Pancreas (tissue), 10 donors: ENCODE measurements at regions not wholly inside any gene's neighbourhood (a gene's known extent, or its start where the extent isn't known, plus 50 kb on each side); places are given as distances from the start of the nearest gene placed in this dataset.
A peak's percentile ranks its signal among the peaks of the same experiment; 100 is the strongest.
"Not testable (repeated sequence)": the region's sequence is repeated elsewhere in the genome, so short reads cannot be mapped to it uniquely, and the experiment has no call there.

Source experiments
- ATAC-seq, 4 donors: fragments of 200-7000 bp; cut with Tn5 transposase; one replicate each; pipeline versions ENCODE4 v1.8.0 to v1.9.1; 2020; ENCODE audit warnings: mild to moderate bottlenecking in 4 of 4, moderate library complexity in 4 of 4
- DNase-seq, 6 donors: peaks; one replicate each; pipeline ENCODE4 v3.0.0-alpha.2; 2020
- FAIRE-seq: peaks from 2 replicates; lab custom pipeline; 2012; peaks lifted over from hg19 to GRCh38; lab: Jason Lieb, UNC
- H3K27ac ChIP-seq, 4 donors: fragments of 200-600 bp; sonication (generic); 1 replicate in 3 of 4; 2 replicates in 1 of 4; pipeline versions ENCODE4 v1.5.0 to v1.8.0; 2020
- H3K27me3 ChIP-seq, 4 donors: fragments of 200-600 bp; one replicate each; pipeline ENCODE4 v1.8.0; 2021
- H3K36me3 ChIP-seq, 3 donors: fragments of 200-600 bp; sonication (generic) in 1 of 3; one replicate each; pipeline versions ENCODE4 v1.5.0 to v1.8.0; 2020 to 2021
- H3K4me1 ChIP-seq, 3 donors: fragments of 200-600 bp; one replicate each; pipeline ENCODE4 v1.8.0; 2021
- H3K4me3 ChIP-seq, 4 donors: fragments of 200-600 bp; sonication (generic) in 2 of 4; one replicate each; pipeline versions ENCODE4 v1.5.0 to v1.8.0; 2020 to 2021
- H3K9me3 ChIP-seq, 4 donors: fragments of 200-600 bp; one replicate each; pipeline ENCODE4 v1.8.0; 2021
- WGBS, 2 donors: extraction: QIAGEN DNeasy Blood & Tissue Kit; methylation state at CpG; one replicate each; pipeline ENCODE4 v1.1.7; 2013; 5-methylcytosine and 5-hydroxymethylcytosine counted together
- intact Hi-C, 3 donors: fragments of 100-400 bp; cut with DNase I; formaldehyde crosslinking; loops; one replicate each; pipeline versions ENCODE4 v1.11.1 to v1.14.2; 2022
- TF ChIP-seq, protein P1 (sequence below), 4 donors: fragments of 200-600 bp; sonication (generic) in 3 of 4; IDR thresholded peaks; one replicate each; pipeline versions ENCODE4 v1.5.0 to v1.8.0; 2021; ENCODE audit warnings: antibody characterized with exemption in 4 of 4
- donor health status: healthy with polysubstance abuse.
- donor health status: DM: no; HTN: no; CAD: no; lungs with moderate emphysema.
- donor health status: DM: no; HTN: no; CAD: no.
- donor health status: control.
- donor health status: control.
- donor health status: Bipolar disorder and iron deficiency.
- donor health status: DM: yes; HTN: yes; CAD: no.
- donor health status: DM: no; HTN: no; CAD: no.
- donor health status: DM: no; HTN: no; CAD: no.
- donor health status: DM: yes; HTN: yes; CAD: no.

DNA sequence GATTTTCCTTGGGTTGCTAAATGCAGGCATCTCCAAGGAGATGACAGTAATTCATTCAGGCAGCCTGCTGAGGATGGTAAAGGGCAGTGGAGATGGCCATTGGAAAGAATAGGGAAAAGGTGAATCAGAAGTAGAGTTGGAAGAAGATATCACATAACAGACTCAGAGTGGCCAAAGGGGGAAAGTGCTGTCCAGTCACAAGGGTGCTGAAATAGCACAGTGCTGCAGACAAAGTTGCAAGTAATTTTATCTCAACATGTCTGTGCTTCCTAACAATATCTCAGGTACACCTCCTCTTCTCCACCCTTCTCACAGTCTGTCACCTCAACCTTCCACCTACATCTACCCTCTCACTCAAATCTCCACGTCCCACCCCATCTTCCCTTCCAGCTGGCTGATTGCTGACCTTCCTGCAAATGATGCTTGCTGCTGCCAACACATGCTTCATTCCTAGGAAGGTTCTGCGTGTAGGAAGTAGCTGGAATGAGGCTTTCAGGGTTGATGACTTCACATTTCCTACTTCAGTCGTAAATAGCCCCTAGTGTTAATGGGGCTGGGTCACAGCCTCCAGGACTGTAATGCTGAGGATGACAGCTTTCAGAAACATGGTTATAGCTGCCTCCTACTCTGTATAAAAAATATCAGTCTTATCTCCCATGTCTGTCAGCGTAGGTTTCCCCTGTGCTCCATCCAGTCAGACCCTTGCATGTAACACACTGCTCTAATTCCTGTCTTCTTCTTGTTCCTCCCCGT lies 123.9 kb downstream of the CTNND1 start:
- FAIRE-seq: no peak
- no peak for DNase-seq
- TF ChIP-seq, protein P1, sequence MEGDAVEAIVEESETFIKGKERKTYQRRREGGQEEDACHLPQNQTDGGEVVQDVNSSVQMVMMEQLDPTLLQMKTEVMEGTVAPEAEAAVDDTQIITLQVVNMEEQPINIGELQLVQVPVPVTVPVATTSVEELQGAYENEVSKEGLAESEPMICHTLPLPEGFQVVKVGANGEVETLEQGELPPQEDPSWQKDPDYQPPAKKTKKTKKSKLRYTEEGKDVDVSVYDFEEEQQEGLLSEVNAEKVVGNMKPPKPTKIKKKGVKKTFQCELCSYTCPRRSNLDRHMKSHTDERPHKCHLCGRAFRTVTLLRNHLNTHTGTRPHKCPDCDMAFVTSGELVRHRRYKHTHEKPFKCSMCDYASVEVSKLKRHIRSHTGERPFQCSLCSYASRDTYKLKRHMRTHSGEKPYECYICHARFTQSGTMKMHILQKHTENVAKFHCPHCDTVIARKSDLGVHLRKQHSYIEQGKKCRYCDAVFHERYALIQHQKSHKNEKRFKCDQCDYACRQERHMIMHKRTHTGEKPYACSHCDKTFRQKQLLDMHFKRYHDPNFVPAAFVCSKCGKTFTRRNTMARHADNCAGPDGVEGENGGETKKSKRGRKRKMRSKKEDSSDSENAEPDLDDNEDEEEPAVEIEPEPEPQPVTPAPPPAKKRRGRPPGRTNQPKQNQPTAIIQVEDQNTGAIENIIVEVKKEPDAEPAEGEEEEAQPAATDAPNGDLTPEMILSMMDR (IDR thresholded peaks at IDR 0.05): no peak
- Histone ChIP-seq H3K36me3 (no peaks in the 10 kb centered on the region), H3K4me3 (no peak overlapping the region), H3K9me3 (no peaks in the 10 kb centered on the region), H3K27me3 (no peaks in the 10 kb centered on the region), H3K4me1 (no peaks in the 10 kb centered on the region), H3K27ac (no peak overlapping the region)
- 47 to 58% methylated on average over 5 of the region's 5 CpGs for WGBS, 2 donors
- ATAC-seq: peak in 1 of 4 donors; percentile 31
- intact Hi-C loops: no loop called here

DNA sequence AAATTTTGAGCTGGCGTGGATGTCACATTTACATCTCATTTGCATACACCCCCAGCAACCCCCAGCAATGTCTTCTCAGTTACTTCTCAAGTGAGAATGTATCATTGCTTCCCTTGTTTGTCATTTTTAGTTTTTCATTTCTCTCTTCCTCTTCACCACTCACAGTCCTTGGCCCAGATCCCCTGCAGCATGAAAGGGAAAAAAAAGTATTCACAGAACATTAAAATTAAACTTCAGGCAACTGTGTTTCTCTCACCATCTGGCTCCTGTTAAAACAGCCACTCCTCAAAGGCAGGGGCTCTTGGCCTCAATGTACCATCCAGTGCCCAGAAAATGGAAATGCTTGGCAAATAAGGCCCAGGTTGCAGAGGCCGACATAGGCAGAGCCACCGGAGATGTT lies 126.8 kb downstream of the CTNND1 start:
- Histone ChIP-seq H3K9me3 (no peaks in the 10 kb centered on the region), H3K36me3 (no peaks in the 10 kb centered on the region), H3K4me3 (no peak overlapping the region), H3K27ac (no peak overlapping the region), H3K4me1 (no peaks in the 10 kb centered on the region), H3K27me3 (no peaks in the 10 kb centered on the region)
- intact Hi-C loops: no loop called here
- FAIRE-seq (no peak), ATAC-seq (no peak), DNase-seq (no peak)
- TF ChIP-seq, protein P1 (IDR thresholded peaks at IDR 0.05): no peak
- 93 to 97% methylated on average over 3 of the region's 3 CpGs for WGBS, 2 donors

DNA sequence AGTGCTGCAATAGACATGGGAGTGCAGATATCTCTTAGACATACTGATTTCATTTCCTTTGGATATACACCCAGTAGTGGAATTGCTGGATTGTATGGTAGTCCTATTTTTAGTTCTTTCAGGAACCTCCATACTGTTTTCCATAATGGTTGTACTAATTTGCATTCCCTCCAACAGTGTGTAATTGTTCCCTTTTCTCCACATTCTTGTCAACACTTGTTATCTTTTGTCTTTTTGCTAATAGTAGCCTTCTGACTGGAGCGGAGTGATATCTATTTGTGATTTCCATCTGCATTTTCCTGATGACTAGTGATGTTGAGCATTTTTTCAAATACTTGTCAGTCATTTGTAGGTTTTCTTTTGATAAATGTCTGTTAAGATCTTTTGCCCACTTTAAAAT lies 128.9 kb downstream of the CTNND1 start:
- WGBS, 2 donors: 94 to 97% methylated on average over 1 of the region's 1 CpG
- TF ChIP-seq, protein P1 (IDR thresholded peaks at IDR 0.05): no peak
- no peaks in the 10 kb centered on the region for H3K9me3 ChIP-seq
- no peak overlapping the region for H3K4me3 ChIP-seq
- FAIRE-seq (no peak), DNase-seq (no peak), ATAC-seq (no peak)
- no peaks in the 10 kb centered on the region for H3K27me3 ChIP-seq
- intact Hi-C loops: no loop called here
- H3K36me3 ChIP-seq: no peaks in the 10 kb centered on the region
- H3K4me1 ChIP-seq: no peaks in the 10 kb centered on the region
- H3K27ac ChIP-seq: no peak overlapping the region

DNA sequence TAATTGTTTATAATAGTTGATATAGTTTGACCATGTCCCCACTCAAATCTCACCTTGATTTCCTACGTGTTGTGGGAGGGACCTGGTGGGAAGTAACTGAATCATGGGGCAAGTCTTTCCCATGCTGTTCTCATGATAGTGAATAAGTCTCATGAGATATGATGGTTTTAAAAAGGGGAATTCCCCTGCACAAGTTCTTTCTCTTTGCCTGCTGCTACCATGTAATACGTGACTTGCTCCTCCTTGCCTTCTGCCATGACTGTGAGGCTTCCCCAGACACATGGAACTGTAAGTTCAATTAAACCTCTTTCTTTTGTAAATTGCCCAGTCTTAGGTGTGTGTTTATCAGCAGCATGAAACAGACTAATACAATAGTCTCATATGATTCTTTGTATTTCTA lies 130.5 kb upstream of the OR9Q1 start:
- ATAC-seq, DNase-seq, H3K4me3 ChIP-seq, H3K27me3 ChIP-seq, FAIRE-seq, H3K36me3 ChIP-seq, H3K9me3 ChIP-seq, intact Hi-C loops, H3K4me1 ChIP-seq, H3K27ac ChIP-seq: not testable (repeated sequence)
- 62 to 82% methylated on average over 2 of the region's 2 CpGs for WGBS, 2 donors

DNA sequence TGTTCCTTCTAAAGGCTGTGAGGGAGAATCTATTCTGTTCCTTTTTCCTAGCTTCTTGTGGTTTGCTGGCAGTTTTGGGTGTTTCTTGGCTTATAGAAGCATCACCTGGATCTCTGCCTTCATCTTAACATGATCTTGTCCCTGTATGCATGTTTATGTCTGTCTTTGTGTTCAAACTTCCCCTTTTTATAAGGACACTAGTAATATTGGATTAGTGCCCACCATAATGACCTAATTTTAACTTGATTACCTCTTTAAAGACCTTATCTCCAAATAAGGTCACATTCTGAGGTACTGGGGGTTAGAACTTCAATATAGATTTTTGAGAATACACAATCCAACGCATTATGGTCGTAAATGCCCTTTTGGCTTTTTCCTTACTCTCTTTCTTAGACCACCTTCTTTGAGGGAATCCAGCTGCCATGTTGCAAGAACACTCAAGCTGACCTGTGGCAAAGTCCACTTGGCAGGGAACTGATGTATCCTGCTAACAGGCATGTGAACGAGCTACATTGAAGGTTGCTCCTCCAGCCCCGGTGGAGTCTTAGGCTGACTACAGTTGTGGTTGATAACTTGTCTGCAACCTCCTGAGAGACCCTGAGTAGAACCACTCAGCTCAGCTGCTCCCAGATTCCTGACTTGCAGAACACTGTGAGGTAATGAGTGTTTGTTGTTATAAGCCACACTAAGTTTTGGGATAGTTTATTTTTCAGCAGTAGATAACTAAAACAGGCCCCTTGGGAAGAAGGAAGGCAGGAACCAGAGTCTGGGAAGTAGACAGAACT lies 127.1 kb upstream of the OR9Q1 start:
- 69% methylated on average over 4 of the region's 4 CpGs for WGBS, 2 donors

More for the DNA sequence above, 127.1 kb upstream of the OR9Q1 start:
- TF ChIP-seq, protein P1 (IDR thresholded peaks at IDR 0.05): no peak
- H3K36me3 ChIP-seq: no peaks in the 10 kb centered on the region
- H3K9me3 ChIP-seq: no peaks in the 10 kb centered on the region
- intact Hi-C loops: no loop called here
- FAIRE-seq (no peak), ATAC-seq (no peak), DNase-seq (no peak)
- no peaks in the 10 kb centered on the region for H3K4me1 ChIP-seq
- no peaks in the 10 kb centered on the region for H3K27me3 ChIP-seq
- H3K27ac ChIP-seq: no peak overlapping the region
- no peak overlapping the region for H3K4me3 ChIP-seq
